Mesenchymal stem cell (in vitro differentiated cells and primary cell): ENCODE measurements at regions not wholly inside any gene's neighbourhood (a gene's known extent, or its start where the extent isn't known, plus 50 kb on each side); places are given as distances from the start of the nearest gene placed in this dataset.

Experiments used
- DNase-seq: peaks from one replicate; pipeline ENCODE4 v3.0.0-alpha.2; 2013
- H2AFZ ChIP-seq: one replicate; pipeline ENCODE4 v1.6.1; 2013; ENCODE audit warnings: low read depth, mild to moderate bottlenecking, control low read depth, inconsistent platforms, low read length, moderate library complexity
- H2AK5ac ChIP-seq: 2 replicates; pipeline ENCODE4 v1.6.1; 2013; ENCODE audit warnings: low read length, moderate library complexity, mild to moderate bottlenecking, inconsistent platforms; ENCODE audit not compliant: severe bottlenecking
- H2BK120ac ChIP-seq: one replicate; pipeline ENCODE4 v1.6.1; 2013; ENCODE audit warnings: low read depth, mild to moderate bottlenecking, inconsistent platforms, low read length, moderate library complexity
- H2BK12ac ChIP-seq, 2 experiments: one replicate each; pipeline ENCODE4 v1.6.1; 2013; ENCODE audit warnings: inconsistent platforms in 2 of 2, low read length in 2 of 2, mild to moderate bottlenecking in 2 of 2, moderate library complexity in 2 of 2, control low read depth in 1 of 2
- H2BK15ac ChIP-seq: one replicate; pipeline ENCODE4 v1.6.1; 2013; ENCODE audit warnings: mild to moderate bottlenecking, low read depth, inconsistent platforms; ENCODE audit not compliant: poor library complexity, severe bottlenecking
- H2BK5ac ChIP-seq: 2 replicates; pipeline ENCODE4 v1.6.1; 2013; ENCODE audit warnings: low read depth, mild to moderate bottlenecking, low read length, control low read depth, inconsistent platforms; ENCODE audit not compliant: poor library complexity, severe bottlenecking
- H3K14ac ChIP-seq, 2 experiments: one replicate each; pipeline ENCODE4 v1.6.1; 2013; ENCODE audit warnings: inconsistent platforms in 2 of 2, low read length in 2 of 2, control low read depth in 1 of 2, mild to moderate bottlenecking in 1 of 2, moderate library complexity in 1 of 2
- H3K18ac ChIP-seq, 2 experiments: one replicate each; pipeline ENCODE4 v1.6.1; 2013; ENCODE audit warnings: inconsistent platforms in 2 of 2, low read length in 2 of 2, control low read depth in 1 of 2, low read depth in 1 of 2, mild to moderate bottlenecking in 1 of 2
- H3K23ac ChIP-seq, 2 experiments: one replicate each; pipeline ENCODE4 v1.6.1; 2013; ENCODE audit warnings: inconsistent platforms in 2 of 2, low read length in 2 of 2, mild to moderate bottlenecking in 2 of 2, moderate library complexity in 2 of 2, control low read depth in 1 of 2
- H3K27ac ChIP-seq: 2 replicates; pipeline ENCODE4 v1.5.1; 2013; ENCODE audit warnings: mild to moderate bottlenecking, moderate library complexity, low read length, control low read depth, inconsistent platforms; ENCODE audit not compliant: poor library complexity, severe bottlenecking
- H3K27me3 ChIP-seq, 2 experiments: 2 replicates each; pipeline versions ENCODE4 v1.6.1 to v1.7.0; 2013; ENCODE audit warnings: low read length in 2 of 2, mild to moderate bottlenecking in 2 of 2, moderate library complexity in 2 of 2, control low read depth in 1 of 2, inconsistent platforms in 1 of 2; ENCODE audit not compliant: control insufficient read depth in 1 of 2, insufficient read depth in 1 of 2
- H3K36me3 ChIP-seq, 2 experiments: 2 replicates each; pipeline versions ENCODE4 v1.6.1 to v1.7.0; 2013; ENCODE audit warnings: low read length in 2 of 2, control low read depth in 1 of 2, inconsistent platforms in 1 of 2, low read depth in 1 of 2, mild to moderate bottlenecking in 1 of 2; ENCODE audit not compliant: insufficient read depth in 2 of 2, control insufficient read depth in 1 of 2
- H3K4ac ChIP-seq, 2 experiments: one replicate each; pipeline ENCODE4 v1.6.1; 2013; ENCODE audit warnings: inconsistent platforms in 2 of 2, low read length in 2 of 2, mild to moderate bottlenecking in 2 of 2, moderate library complexity in 2 of 2, control low read depth in 1 of 2, low read depth in 1 of 2
- H3K4me1 ChIP-seq: 2 replicates; pipeline ENCODE4 v1.6.1; 2013; ENCODE audit warnings: low read depth, low read length, control low read depth; ENCODE audit not compliant: control insufficient read depth, insufficient read depth
- H3K4me2 ChIP-seq: 2 replicates; pipeline ENCODE4 v1.6.1; 2013; ENCODE audit warnings: low read length, mild to moderate bottlenecking, inconsistent platforms; ENCODE audit not compliant: poor library complexity, severe bottlenecking
- H3K4me3 ChIP-seq, 2 experiments: 2 replicates each; pipeline versions ENCODE4 v1.5.1 to v1.7.0; 2013; ENCODE audit warnings: low read length in 2 of 2, mild to moderate bottlenecking in 2 of 2, control low read depth in 1 of 2, low read depth in 1 of 2; ENCODE audit not compliant: insufficient read depth in 1 of 2
- H3K79me1 ChIP-seq: replicated peaks from 2 replicates; pipeline ENCODE4 v1.6.1; 2013; ENCODE audit warnings: mild to moderate bottlenecking, control low read depth, low read length, inconsistent platforms; ENCODE audit not compliant: poor library complexity, severe bottlenecking
- H3K9ac ChIP-seq: 2 replicates; pipeline ENCODE4 v1.7.0; 2013; ENCODE audit warnings: mild to moderate bottlenecking, low read length, moderate library complexity
- H3K9me3 ChIP-seq: 2 replicates; pipeline ENCODE4 v1.7.0; 2013; ENCODE audit warnings: mild to moderate bottlenecking, low read length; ENCODE audit not compliant: control insufficient read depth
- H4K8ac ChIP-seq: one replicate; pipeline ENCODE4 v1.6.1; 2013; ENCODE audit warnings: inconsistent platforms, mild to moderate bottlenecking, low read length, moderate library complexity
- H4K91ac ChIP-seq: one replicate; pipeline ENCODE4 v1.6.1; 2013; ENCODE audit warnings: mild to moderate bottlenecking, low read length, inconsistent platforms
- WGBS: methylation state at CpG from one replicate; pipeline ENCODE4 v1.1.7; 2013; ENCODE audit warnings: mixed read lengths; 5-methylcytosine and 5-hydroxymethylcytosine counted together

DNA sequence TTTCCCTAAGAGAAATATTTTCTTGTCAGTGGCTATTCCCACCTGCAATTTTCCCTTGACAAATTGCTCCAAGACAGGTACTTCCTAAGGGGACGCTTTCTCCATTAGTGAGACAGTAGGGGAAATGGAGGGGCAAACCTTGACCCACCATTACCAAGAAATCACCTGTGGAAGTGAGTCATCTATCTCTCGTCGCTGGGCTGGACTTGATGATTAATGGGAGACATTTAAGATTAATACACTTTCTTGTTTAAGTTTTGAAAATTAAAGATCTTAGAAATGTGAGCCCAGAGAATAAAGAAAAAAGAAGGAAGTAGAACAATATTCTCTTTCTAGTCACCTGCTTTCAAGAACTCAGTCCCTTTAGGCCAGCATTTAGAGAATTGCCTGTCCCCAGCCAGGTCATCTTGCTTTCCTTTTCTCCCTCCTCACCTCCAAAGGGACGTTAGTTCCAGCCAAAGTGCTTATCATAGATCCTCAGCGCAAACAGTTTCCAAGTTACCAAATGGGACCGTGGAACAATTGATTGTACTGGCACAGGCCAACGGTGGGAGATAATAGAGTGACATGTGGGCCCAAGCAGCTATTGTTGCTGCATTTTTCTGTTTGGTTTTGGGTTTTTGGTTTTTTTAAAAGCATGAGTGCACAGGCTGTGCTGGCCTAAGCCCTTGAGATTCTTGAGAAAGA, 284.4 kb downstream of the ENC1 start:
- H3K4me3 ChIP-seq = no peak overlapping the region
- H3K4ac ChIP-seq = no peak overlapping the region
- peaks cover 0 to 4% of the 10 kb centered on the region in 2 experiments for H3K27me3 ChIP-seq
- no peak overlapping the region for H2BK5ac ChIP-seq
- DNase-seq = no peak
- no peaks in the 10 kb centered on the region for H3K36me3 ChIP-seq
- no peak overlapping the region for H4K8ac ChIP-seq
- H2AK5ac ChIP-seq = no peak overlapping the region
- H3K4me1 ChIP-seq = peaks cover 2% of the 10 kb centered on the region
- no peaks in the 10 kb centered on the region for H3K79me1 ChIP-seq
- 89% methylated on average over 4 of the region's 7 CpGs for WGBS
- no peak overlapping the region for H3K9ac ChIP-seq
- no peak overlapping the region for H3K18ac ChIP-seq
- H2AFZ ChIP-seq = no peak overlapping the region
- no peak overlapping the region for H3K4me2 ChIP-seq
- no peak overlapping the region for H4K91ac ChIP-seq
- no peak overlapping the region for H3K14ac ChIP-seq
- H2BK15ac ChIP-seq = no peak overlapping the region
- no peak overlapping the region for H2BK120ac ChIP-seq
- no peak overlapping the region for H2BK12ac ChIP-seq
- no peaks in the 10 kb centered on the region for H3K9me3 ChIP-seq
- no peak overlapping the region for H3K27ac ChIP-seq
- no peak overlapping the region for H3K23ac ChIP-seq

DNA sequence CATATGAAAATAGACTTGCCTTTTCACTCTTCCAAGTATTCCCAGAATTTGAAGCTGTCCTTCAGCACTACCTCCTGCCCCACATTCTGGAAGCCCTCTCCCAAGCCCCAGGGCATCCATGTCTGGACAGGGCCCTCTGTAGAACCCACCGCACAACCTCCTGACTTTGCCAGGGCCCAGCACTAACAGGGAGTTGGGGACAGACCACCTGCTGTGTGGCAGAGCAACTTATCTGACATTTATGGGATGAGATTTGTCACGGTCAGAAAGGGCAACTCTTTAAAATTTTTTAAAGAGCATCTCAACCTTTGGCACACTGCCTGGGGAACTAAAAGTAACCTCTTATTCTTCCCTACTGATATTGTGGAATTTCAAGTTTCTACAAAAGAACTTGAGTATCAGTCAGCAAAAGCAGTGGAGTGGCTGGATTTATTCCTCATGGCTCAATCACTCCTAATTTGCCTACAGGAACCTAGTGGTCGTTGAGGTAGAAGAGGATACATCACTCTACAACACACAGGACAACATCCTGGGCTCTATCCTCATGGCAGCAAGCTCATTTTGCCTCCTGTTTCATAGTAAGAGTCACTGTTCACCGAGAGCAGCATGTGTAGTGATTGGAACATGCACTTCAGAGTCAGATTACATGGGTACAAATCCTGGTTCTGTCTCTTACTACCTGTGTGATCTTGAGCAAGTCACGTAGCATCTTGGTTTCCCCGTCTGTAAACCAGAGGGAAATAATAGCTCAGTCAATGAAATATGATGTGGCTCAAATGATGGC, 285.3 kb downstream of the ENC1 start:
- no peak overlapping the region for H2AFZ ChIP-seq
- no peak overlapping the region for H3K4me2 ChIP-seq
- no peak overlapping the region for H2AK5ac ChIP-seq
- H3K9me3 ChIP-seq = no peaks in the 10 kb centered on the region
- H3K36me3 ChIP-seq = no peaks in the 10 kb centered on the region
- H3K9ac ChIP-seq = no peak overlapping the region
- H2BK5ac ChIP-seq = no peak overlapping the region
- H3K27ac ChIP-seq = no peak overlapping the region
- no peak overlapping the region for H3K4me3 ChIP-seq
- no peak overlapping the region for H3K14ac ChIP-seq
- H3K18ac ChIP-seq = no peak overlapping the region
- no peak overlapping the region for H2BK15ac ChIP-seq
- H3K4ac ChIP-seq = no peak overlapping the region
- H4K91ac ChIP-seq = no peak overlapping the region
- H2BK120ac ChIP-seq = no peak overlapping the region
- H3K27me3 ChIP-seq = peaks cover 0 to 4% of the 10 kb centered on the region in 2 experiments
- no peak overlapping the region for H4K8ac ChIP-seq
- no peak overlapping the region for H3K23ac ChIP-seq
- 89% methylated on average over 6 of the region's 6 CpGs for WGBS
- no peaks in the 10 kb centered on the region for H3K79me1 ChIP-seq
- DNase-seq = no peak
- no peak overlapping the region for H2BK12ac ChIP-seq
- no peaks in the 10 kb centered on the region for H3K4me1 ChIP-seq

DNA sequence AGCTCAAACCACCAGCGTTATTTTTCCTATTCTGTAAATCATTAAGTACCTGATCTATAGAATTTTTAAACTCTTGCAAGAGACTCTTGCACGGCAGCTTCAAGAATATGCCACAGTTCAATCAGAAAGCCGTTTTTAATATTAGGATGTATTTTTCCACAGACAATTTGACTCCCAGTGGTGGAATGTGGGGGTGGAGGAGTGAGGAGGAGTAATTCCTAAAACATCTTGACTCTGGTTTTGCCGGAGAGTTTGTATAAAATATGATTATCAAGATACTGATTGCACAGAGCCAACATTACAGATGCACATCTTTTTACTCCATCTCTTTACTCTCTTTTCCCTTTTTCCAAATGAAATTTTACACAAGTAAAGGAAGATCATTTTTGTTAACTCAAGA, 288.3 kb downstream of the ENC1 start:
- H2BK5ac ChIP-seq = no peak overlapping the region
- DNase-seq = no peak
- H3K4ac ChIP-seq = no peak overlapping the region
- H4K91ac ChIP-seq = no peak overlapping the region
- no peaks in the 10 kb centered on the region for H3K79me1 ChIP-seq
- 82% methylated on average over 3 of the region's 4 CpGs for WGBS
- no peak overlapping the region for H3K18ac ChIP-seq
- H3K9ac ChIP-seq = no peak overlapping the region
- no peak overlapping the region for H3K4me3 ChIP-seq
- H3K27me3 ChIP-seq = peaks cover 0 to 4% of the 10 kb centered on the region in 2 experiments
- no peak overlapping the region for H4K8ac ChIP-seq
- no peaks in the 10 kb centered on the region for H3K4me1 ChIP-seq
- no peak overlapping the region for H2BK15ac ChIP-seq
- H2BK12ac ChIP-seq = no peak overlapping the region
- H2AFZ ChIP-seq = no peak overlapping the region
- H3K27ac ChIP-seq = no peak overlapping the region
- H3K4me2 ChIP-seq = no peak overlapping the region
- H3K14ac ChIP-seq = no peak overlapping the region
- H3K9me3 ChIP-seq = no peaks in the 10 kb centered on the region
- no peaks in the 10 kb centered on the region for H3K36me3 ChIP-seq
- H2AK5ac ChIP-seq = no peak overlapping the region
- no peak overlapping the region for H2BK120ac ChIP-seq
- H3K23ac ChIP-seq = no peak overlapping the region

DNA sequence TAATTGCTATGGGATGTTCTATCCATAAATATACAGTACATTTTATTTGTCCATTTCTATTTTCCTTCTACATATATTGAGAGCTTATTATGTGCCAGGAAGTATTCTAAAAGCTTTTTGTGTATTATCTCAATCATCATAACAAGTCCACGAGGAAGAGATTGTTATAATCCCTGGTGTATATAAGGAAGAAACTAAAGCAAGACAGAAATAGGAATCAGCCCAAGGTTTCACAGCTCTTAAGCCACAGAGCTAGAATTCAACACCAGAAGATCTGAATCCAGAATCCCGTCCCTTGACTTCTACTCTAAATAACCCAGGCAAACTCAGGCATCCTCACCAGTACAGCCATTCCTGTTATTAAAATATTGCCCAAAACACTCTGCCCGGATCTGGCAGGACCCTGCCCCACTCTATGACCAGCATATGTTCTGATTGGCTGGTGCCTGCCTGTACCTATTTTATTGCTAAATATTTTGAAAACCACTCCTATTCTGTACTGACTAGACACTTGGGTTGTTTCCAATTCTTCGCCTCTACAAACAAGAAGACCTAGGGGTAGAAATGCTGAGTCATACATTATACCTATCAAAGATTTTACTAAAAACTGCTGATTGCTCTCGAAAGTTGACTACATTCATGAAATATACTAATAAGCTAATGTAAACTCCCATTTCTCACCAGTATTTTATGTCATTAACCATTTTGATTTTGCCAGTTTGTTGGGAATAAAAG, 297.4 kb downstream of the ENC1 start:
- no peak overlapping the region for H2BK15ac ChIP-seq
- peaks cover 0 to 4% of the 10 kb centered on the region in 2 experiments for H3K27me3 ChIP-seq
- 70% methylated on average over 3 of the region's 5 CpGs for WGBS
- no peak overlapping the region for H2BK120ac ChIP-seq
- no peaks in the 10 kb centered on the region for H3K4me1 ChIP-seq
- H3K4ac ChIP-seq = no peak overlapping the region
- no peak overlapping the region for H2BK12ac ChIP-seq
- H2BK5ac ChIP-seq = no peak overlapping the region
- H3K79me1 ChIP-seq = no peaks in the 10 kb centered on the region
- H4K91ac ChIP-seq = no peak overlapping the region
- no peak overlapping the region for H4K8ac ChIP-seq
- no peak overlapping the region for H3K14ac ChIP-seq
- no peak overlapping the region for H3K9ac ChIP-seq
- DNase-seq = no peak
- no peaks in the 10 kb centered on the region for H3K9me3 ChIP-seq
- no peak overlapping the region for H3K27ac ChIP-seq
- no peaks in the 10 kb centered on the region for H3K36me3 ChIP-seq
- H2AFZ ChIP-seq = no peak overlapping the region
- no peak overlapping the region for H3K4me3 ChIP-seq
- no peak overlapping the region for H2AK5ac ChIP-seq
- H3K18ac ChIP-seq = no peak overlapping the region
- no peak overlapping the region for H3K4me2 ChIP-seq
- H3K23ac ChIP-seq = no peak overlapping the region
